ENCODE measurements at regions not wholly inside any gene's neighbourhood (a gene's known extent, or its start where the extent isn't known, plus 50 kb on each side); places are given as distances from the start of the nearest gene placed in this dataset.
A peak's percentile ranks its signal among the peaks of the same experiment; 100 is the strongest.

DNA sequence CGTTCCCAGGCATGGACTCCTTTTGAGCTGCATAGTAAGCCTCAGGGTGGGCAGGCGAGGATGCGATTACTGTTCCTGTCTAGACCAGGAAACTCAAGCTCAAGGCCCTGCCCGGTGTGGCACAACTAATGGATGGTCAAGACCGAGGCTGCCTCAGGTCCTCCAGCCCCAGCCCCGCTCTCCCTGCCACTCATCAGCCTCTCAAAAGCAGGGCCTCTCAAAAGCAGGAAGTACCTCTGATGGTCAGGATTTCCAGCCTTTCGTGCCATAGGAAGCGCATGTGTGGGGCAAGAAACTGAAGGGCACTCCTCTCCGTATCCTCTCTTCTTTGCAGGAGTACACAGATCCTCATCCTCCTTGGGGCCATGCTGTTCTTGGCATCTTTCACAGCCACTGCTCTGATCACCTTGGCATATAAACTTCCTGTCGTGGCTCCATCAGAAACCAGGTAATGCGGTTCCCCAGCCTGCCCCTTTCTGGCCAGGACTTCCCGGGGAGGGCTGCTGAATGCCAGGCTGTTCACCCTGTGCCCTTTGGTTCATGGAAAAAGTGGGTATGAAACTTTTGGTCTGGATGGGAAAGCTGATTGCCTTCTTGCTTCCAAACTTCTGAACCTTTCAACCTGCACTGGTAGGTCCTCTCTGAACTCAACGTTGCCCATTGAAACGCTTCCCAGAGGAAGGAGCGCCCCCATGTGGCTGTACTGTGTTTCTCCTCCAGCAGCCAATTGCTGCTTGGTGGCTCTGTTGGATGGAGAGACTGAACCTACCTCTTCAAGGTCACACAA, 82.8 kb upstream of the SEC11C start:
- Histone ChIP-seq H3K9ac (no peak overlapping the region), H3K9me2 (no peaks in the 10 kb centered on the region), H4K20me1 (ENCODE audit: insufficient read depth) (no peaks in the 10 kb centered on the region), H2AFZ (ENCODE audit: low read depth) (no peak overlapping the region), H3K4me2 (no peak overlapping the region), H3K4me1 (ENCODE audit: control insufficient read depth in 1 of 2, insufficient read depth in 2 of 2, low read depth in 1 of 2, low read length in 1 of 2) (peaks cover 0 to 13% of the 10 kb centered on the region in 2 experiments; a peak in 2 of 4 replicates), H3F3A (replicated peaks; ENCODE audit: insufficient read depth) (no peaks in the 10 kb centered on the region), H3K27ac (ENCODE audit: low read depth in 2 of 2, low read length in 1 of 2) (no peak overlapping the region), H3K4me3 (ENCODE audit: low read depth in 2 of 2, low read length in 1 of 2) (no peak overlapping the region), H3K27me3 (ENCODE audit: insufficient read depth) (no peaks in the 10 kb centered on the region), H3K9me3 (no peaks in the 10 kb centered on the region), H3K36me3 (replicated peaks in 1 of 2; ENCODE audit: control insufficient read depth in 1 of 2, insufficient read depth in 2 of 2, low read length in 1 of 2) (no peaks in the 10 kb centered on the region), H3K79me2 (ENCODE audit: insufficient read depth) (no peaks in the 10 kb centered on the region)
- TF ChIP-seq RAD21 (IDR thresholded peaks at IDR 0.05; ENCODE audit: low read length) (peak; percentile 90), SMC3 (IDR thresholded peaks at IDR 0.05; ENCODE audit: low read depth, low read length) (peak; percentile 92), RXRA (IDR thresholded peaks at IDR 0.05; ENCODE audit: borderline replicate concordance, low read depth) (0 out of 2 replicates have a peak, but pooled peaks have one; percentile 11), PBX3 (IDR thresholded peaks at IDR 0.05) (no peak), CTCF (IDR thresholded peaks at IDR 0.05) (peak; percentile 87)
- WGBS (ENCODE audit: low lambda C conversion rate), result 71% methylated on average over 11 of the region's 15 CpGs
- POLR2A ChIA-PET, result no interaction called here
- DNase-seq, result peak; percentile 54
- CTCF ChIA-PET, result interaction anchor here (0.6 to 6.2 kb wide), 22 partner anchors 9 to 527 kb away, joined by 3 to 68 read pairs (median 4); no protein-coding TSS in a partner anchor

GRCh38 chr18:59057493-59057795, 82.2 kb upstream of the SEC11C start:
- no peaks in the 10 kb centered on the region for H3K27me3 ChIP-seq (ENCODE audit: insufficient read depth)
- no peaks in the 10 kb centered on the region for H3F3A ChIP-seq (replicated peaks; ENCODE audit: insufficient read depth)
- no peaks in the 10 kb centered on the region for H3K79me2 ChIP-seq (ENCODE audit: insufficient read depth)
- WGBS (ENCODE audit: low lambda C conversion rate), result 41% methylated on average over 4 of the region's 4 CpGs
- peaks cover 0 to 13% of the 10 kb centered on the region in 2 experiments; a peak in 2 of 4 replicates for H3K4me1 ChIP-seq (ENCODE audit: control insufficient read depth in 1 of 2, insufficient read depth in 2 of 2, low read depth in 1 of 2, low read length in 1 of 2)
- H3K4me2 ChIP-seq, result no peak overlapping the region
- no peak overlapping the region for H3K4me3 ChIP-seq (ENCODE audit: low read depth in 2 of 2, low read length in 1 of 2)
- H3K9ac ChIP-seq, result no peak overlapping the region
- no peak overlapping the region for H3K27ac ChIP-seq (ENCODE audit: low read depth in 2 of 2, low read length in 1 of 2)
- ChIA-PET CTCF (interaction anchor here (0.8 to 6.2 kb wide), 9 partner anchors 13 to 527 kb away, joined by 3 to 68 read pairs (median 6); no protein-coding TSS in a partner anchor), POLR2A (no interaction called here)
- H3K9me3 ChIP-seq, result no peaks in the 10 kb centered on the region
- H3K9me2 ChIP-seq, result no peaks in the 10 kb centered on the region
- H4K20me1 ChIP-seq (ENCODE audit: insufficient read depth), result no peaks in the 10 kb centered on the region
- DNase-seq, result no peak
- no peak for TF ChIP-seq RAD21 (IDR thresholded peaks at IDR 0.05; ENCODE audit: low read length)
- TF ChIP-seq USF2 (IDR thresholded peaks at IDR 0.05; ENCODE audit: borderline replicate concordance, low read depth, low read length), result no peak
- TF ChIP-seq JUND (IDR thresholded peaks at IDR 0.05), result no peak
- TF ChIP-seq RXRA (IDR thresholded peaks at IDR 0.05; ENCODE audit: borderline replicate concordance, low read depth), result no peak
- no peak for TF ChIP-seq SIN3A (IDR thresholded peaks at IDR 0.05; ENCODE audit: borderline replicate concordance, low read depth, low read length)
- no peak overlapping the region for H2AFZ ChIP-seq (ENCODE audit: low read depth)
- H3K36me3 ChIP-seq (replicated peaks in 1 of 2; ENCODE audit: control insufficient read depth in 1 of 2, insufficient read depth in 2 of 2, low read length in 1 of 2), result no peaks in the 10 kb centered on the region

Data from SK-N-SH (cell line).